ENCODE measurements at regions not wholly inside any gene's neighbourhood (a gene's known extent, or its start where the extent isn't known, plus 50 kb on each side); places are given as distances from the start of the nearest gene placed in this dataset.

DNA sequence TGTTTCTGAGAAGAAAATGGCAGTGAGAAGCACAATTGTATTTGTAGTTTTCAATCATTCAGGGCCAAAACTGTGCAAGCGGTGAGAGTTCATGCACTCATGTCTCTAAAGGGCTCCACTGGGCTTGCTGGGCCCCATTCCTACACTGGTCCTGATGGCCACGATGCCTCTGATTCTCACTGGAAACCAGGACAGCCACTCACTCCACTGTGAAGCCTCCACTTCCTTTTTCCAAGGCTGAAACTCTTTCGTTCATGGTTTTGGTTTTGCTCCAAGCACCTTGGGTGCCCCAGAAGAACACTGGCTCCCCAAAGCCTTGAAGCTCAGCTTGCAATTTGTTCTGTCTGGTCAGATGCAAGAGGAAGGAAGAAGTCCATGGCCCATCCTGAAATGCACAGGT is 390.0 kb upstream of the MKI67 start:
- TF ChIP-seq SIN3A (IDR thresholded peaks at IDR 0.05; ENCODE audit: borderline replicate concordance, insufficient read depth, low read length), result no peak
- TF ChIP-seq POLR2AphosphoS5 (IDR thresholded peaks at IDR 0.05; ENCODE audit: low read depth, low read length), result no peak
- TF ChIP-seq FOXP2 (optimal IDR thresholded peaks at IDR 0.05; ENCODE audit: borderline replicate concordance, extremely low read depth, extremely low read length, insufficient read depth), result no peak
- TF ChIP-seq REST (IDR thresholded peaks at IDR 0.05; ENCODE audit: insufficient read depth in 1 of 2, low read depth in 2 of 2, low read length in 2 of 2), result no peak
- no peak for TF ChIP-seq TAF1 (IDR thresholded peaks at IDR 0.05; ENCODE audit: borderline replicate concordance, insufficient read depth, low read length)

- no peak for TF ChIP-seq REST (IDR thresholded peaks at IDR 0.05; ENCODE audit: insufficient read depth in 1 of 2, low read depth in 2 of 2, low read length in 2 of 2)
- TF ChIP-seq FOXP2 (optimal IDR thresholded peaks at IDR 0.05; ENCODE audit: borderline replicate concordance, extremely low read depth, extremely low read length, insufficient read depth), result no peak
- no peak for TF ChIP-seq TAF1 (IDR thresholded peaks at IDR 0.05; ENCODE audit: borderline replicate concordance, insufficient read depth, low read length)
- no peak for TF ChIP-seq POLR2AphosphoS5 (IDR thresholded peaks at IDR 0.05; ENCODE audit: low read depth, low read length)
These were observed 390.9 kb upstream of the MKI67 start for GRCh38 chr10:128517167-128517566.

- TF ChIP-seq FOXP2 (optimal IDR thresholded peaks at IDR 0.05; ENCODE audit: borderline replicate concordance, extremely low read depth, extremely low read length, insufficient read depth) (no peak), REST (IDR thresholded peaks at IDR 0.05; ENCODE audit: insufficient read depth in 1 of 2, low read depth in 2 of 2, low read length in 2 of 2) (no peak), SIN3A (IDR thresholded peaks at IDR 0.05; ENCODE audit: borderline replicate concordance, insufficient read depth, low read length) (no peak), TAF1 (IDR thresholded peaks at IDR 0.05; ENCODE audit: borderline replicate concordance, insufficient read depth, low read length) (no peak), POLR2AphosphoS5 (IDR thresholded peaks at IDR 0.05; ENCODE audit: low read depth, low read length) (no peak)
These were observed 391.8 kb upstream of the MKI67 start for GRCh38 chr10:128518000-128518399.

- TF ChIP-seq POLR2AphosphoS5 (IDR thresholded peaks at IDR 0.05; ENCODE audit: low read depth, low read length), result no peak
- no peak for TF ChIP-seq SIN3A (IDR thresholded peaks at IDR 0.05; ENCODE audit: borderline replicate concordance, insufficient read depth, low read length)
- no peak for TF ChIP-seq REST (IDR thresholded peaks at IDR 0.05; ENCODE audit: insufficient read depth in 1 of 2, low read depth in 2 of 2, low read length in 2 of 2)
- TF ChIP-seq FOXP2 (optimal IDR thresholded peaks at IDR 0.05; ENCODE audit: borderline replicate concordance, extremely low read depth, extremely low read length, insufficient read depth), result no peak
- no peak for TF ChIP-seq TAF1 (IDR thresholded peaks at IDR 0.05; ENCODE audit: borderline replicate concordance, insufficient read depth, low read length)
These were observed 393.4 kb upstream of the MKI67 start for GRCh38 chr10:128519581-128519980.

DNA sequence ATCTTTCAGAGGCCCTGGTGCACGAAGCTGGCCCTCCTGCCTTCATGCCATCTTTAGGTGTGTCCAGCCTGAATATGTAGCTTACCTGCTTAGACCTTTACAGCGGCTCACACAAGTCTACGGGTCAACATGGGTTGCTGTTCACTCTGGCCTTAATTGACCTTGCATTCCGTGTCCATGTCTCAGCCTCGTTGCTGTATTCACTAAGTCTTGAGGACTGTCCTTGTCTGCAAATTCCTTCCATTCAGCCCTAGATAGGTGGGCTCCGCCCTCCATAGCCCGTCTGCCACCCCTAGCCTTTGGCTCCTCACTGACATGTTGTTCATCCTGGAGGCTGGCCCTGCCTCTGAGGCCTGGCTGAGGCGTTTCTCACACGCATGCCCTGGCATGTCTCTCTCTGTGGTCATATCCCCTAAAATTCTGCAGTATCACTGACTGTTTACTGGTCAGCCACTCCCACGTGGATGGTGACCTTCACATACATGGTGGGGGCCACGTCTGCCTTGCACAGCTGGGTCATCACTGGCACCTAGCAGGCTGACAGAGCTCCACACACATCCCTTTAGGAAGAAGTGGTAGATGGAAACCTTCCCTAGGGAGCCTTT is 394.1 kb upstream of the MKI67 start:
- no peak for TF ChIP-seq POLR2AphosphoS5 (IDR thresholded peaks at IDR 0.05; ENCODE audit: low read depth, low read length)
- TF ChIP-seq SIN3A (IDR thresholded peaks at IDR 0.05; ENCODE audit: borderline replicate concordance, insufficient read depth, low read length), result no peak
- no peak for TF ChIP-seq FOXP2 (optimal IDR thresholded peaks at IDR 0.05; ENCODE audit: borderline replicate concordance, extremely low read depth, extremely low read length, insufficient read depth)
- TF ChIP-seq TAF1 (IDR thresholded peaks at IDR 0.05; ENCODE audit: borderline replicate concordance, insufficient read depth, low read length), result no peak
- no peak for TF ChIP-seq REST (IDR thresholded peaks at IDR 0.05; ENCODE audit: insufficient read depth in 1 of 2, low read depth in 2 of 2, low read length in 2 of 2)

Data from PFSK-1 (cell line).